ENCODE measurements at regions not wholly inside any gene's neighbourhood (a gene's known extent, or its start where the extent isn't known, plus 50 kb on each side); places are given as distances from the start of the nearest gene placed in this dataset.

- no peak for DNase-seq
Observed at GRCh38 chr2:59149271-59149670, 908.1 kb upstream of the FANCL start.

GRCh38 chr2:59112258-59112657, 871.1 kb upstream of the FANCL start:
- DNase-seq: no peak

GRCh38 chr2:59096973-59097372, 855.8 kb upstream of the FANCL start:
- DNase-seq: no peak

- DNase-seq: no peak
Observed at GRCh38 chr2:59093571-59093970, 852.4 kb upstream of the FANCL start.

GRCh38 chr2:59084326-59084725, 843.2 kb upstream of the FANCL start:
- no peak for DNase-seq

- no peak for DNase-seq
Observed at GRCh38 chr2:59083075-59083828, 842.1 kb upstream of the FANCL start.

GRCh38 chr2:59082657-59083056, 841.5 kb upstream of the FANCL start:
- DNase-seq: no peak

- DNase-seq: no peak
Observed at GRCh38 chr2:59080451-59081181, 839.5 kb upstream of the FANCL start.

- no peak for DNase-seq
Observed at GRCh38 chr2:59077981-59078531, 836.9 kb upstream of the FANCL start.

- DNase-seq: no peak
Observed at GRCh38 chr2:59077026-59077725, 836.1 kb upstream of the FANCL start.

- DNase-seq: no peak
Observed at GRCh38 chr2:59076079-59076619, 835.0 kb upstream of the FANCL start.

- no peak for DNase-seq
Observed at GRCh38 chr2:59074071-59074470, 832.9 kb upstream of the FANCL start.

- DNase-seq: no peak
Observed at GRCh38 chr2:59073286-59073685, 832.2 kb upstream of the FANCL start.

GRCh38 chr2:59068255-59068654, 827.1 kb upstream of the FANCL start:
- DNase-seq: no peak

- DNase-seq: no peak
Observed at GRCh38 chr2:59066787-59067399, 825.8 kb upstream of the FANCL start.

GRCh38 chr2:59047373-59047995, 806.4 kb upstream of the FANCL start:
- DNase-seq: no peak

- DNase-seq: no peak
Observed at GRCh38 chr2:59046401-59047372, 805.6 kb upstream of the FANCL start.

- no peak for DNase-seq
Observed at GRCh38 chr2:59044736-59045135, 803.6 kb upstream of the FANCL start.

GRCh38 chr2:59041139-59041538, 800.0 kb upstream of the FANCL start:
- DNase-seq: no peak

- DNase-seq: no peak
Observed at GRCh38 chr2:59034837-59035236, 793.7 kb upstream of the FANCL start.

GRCh38 chr2:59034106-59034505, 793.0 kb upstream of the FANCL start:
- DNase-seq: no peak

Data from central memory CD4-positive, alpha-beta T cell (primary cell).